NCI-H2029 treated with DMSO at 0.1 percent for 48 hours (cell line): ENCODE measurements at regions not wholly inside any gene's neighbourhood (a gene's known extent, or its start where the extent isn't known, plus 50 kb on each side); places are given as distances from the start of the nearest gene placed in this dataset.

ENCODE experiments used
- DNase-seq: peaks from one replicate; lab custom pipeline; 2025; lab: John Stamatoyannopoulos, UW

DNA sequence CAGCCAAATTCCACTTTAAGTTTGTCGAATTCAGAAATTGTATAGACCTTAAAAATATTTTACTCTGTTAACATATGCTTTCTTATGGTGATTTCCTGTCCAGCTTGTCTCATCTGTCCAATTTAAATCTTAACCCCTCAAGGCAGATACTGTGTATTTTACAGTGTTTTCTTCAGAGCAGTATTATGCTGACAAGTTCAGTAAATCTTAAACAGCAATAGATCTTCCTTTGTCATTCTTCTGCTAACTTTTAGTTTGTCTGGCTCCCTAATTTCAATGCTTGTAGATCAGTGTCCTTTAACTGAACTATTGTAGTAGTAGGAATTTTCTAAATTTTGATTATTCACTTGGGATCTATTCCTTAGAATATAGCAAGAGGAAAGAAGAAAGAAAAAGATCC, 52.8 kb upstream of the MEIS1 start:
- DNase-seq = no peak

DNA sequence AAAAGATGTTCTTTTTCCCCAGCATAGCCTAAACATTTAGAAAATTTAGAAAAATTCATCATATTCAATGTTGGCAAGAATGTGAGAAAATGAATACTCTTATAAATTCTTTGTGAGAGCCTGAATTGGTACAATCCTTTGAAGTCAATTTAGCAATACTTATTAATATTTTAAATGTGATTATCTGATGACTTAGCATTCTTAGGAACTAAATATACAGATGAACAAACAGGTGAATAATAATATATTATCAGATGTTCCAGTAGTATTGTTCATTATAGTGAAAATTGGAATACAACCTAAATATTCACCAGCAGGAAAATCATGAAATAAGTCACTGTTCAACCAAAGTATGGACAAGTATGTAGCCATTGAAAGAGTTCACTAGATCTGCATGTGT, 55.5 kb upstream of the MEIS1 start:
- DNase-seq = no peak

GRCh38 chr2:66377832-66378231, 57.1 kb upstream of the MEIS1 start:
- DNase-seq = no peak

DNA sequence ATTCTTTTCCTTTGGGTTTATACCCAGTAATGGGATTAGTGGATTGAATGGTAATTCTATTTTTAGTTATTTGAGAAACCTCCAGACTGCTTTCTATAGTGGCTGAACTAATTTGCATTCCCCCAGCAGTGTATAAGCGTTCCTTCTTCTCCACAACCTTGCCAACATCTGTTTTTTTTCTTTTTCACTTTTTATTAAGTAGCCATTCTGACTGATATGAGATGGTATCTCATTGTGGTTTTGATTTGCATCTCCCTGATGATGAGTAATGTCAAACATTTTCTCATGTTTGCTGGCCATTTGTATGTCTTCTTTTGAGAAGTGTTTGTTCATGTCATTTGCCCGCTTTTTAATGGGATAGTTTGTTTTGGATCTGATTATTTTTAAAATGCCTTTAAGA, 64.1 kb upstream of the MEIS1 start:
- DNase-seq = no peak

DNA sequence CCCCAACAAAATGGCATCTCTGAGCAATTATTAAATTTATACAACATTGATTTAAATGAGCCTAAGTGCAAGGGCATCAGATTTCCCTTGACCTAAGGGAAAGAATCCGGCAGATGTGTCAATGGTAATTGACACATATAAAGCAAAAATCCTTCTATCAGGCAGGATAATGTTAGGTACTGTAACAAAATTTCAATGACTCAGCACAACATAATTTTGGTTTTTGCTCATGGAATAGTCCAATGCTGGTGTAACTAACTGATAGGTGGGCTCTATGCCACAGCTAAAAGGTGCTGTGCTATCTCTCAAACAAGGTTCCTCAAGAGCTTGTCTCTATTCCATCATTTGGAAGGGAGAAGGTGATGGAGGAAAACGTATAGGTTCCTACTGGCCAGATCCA, 68.3 kb upstream of the MEIS1 start:
- DNase-seq = no peak

DNA sequence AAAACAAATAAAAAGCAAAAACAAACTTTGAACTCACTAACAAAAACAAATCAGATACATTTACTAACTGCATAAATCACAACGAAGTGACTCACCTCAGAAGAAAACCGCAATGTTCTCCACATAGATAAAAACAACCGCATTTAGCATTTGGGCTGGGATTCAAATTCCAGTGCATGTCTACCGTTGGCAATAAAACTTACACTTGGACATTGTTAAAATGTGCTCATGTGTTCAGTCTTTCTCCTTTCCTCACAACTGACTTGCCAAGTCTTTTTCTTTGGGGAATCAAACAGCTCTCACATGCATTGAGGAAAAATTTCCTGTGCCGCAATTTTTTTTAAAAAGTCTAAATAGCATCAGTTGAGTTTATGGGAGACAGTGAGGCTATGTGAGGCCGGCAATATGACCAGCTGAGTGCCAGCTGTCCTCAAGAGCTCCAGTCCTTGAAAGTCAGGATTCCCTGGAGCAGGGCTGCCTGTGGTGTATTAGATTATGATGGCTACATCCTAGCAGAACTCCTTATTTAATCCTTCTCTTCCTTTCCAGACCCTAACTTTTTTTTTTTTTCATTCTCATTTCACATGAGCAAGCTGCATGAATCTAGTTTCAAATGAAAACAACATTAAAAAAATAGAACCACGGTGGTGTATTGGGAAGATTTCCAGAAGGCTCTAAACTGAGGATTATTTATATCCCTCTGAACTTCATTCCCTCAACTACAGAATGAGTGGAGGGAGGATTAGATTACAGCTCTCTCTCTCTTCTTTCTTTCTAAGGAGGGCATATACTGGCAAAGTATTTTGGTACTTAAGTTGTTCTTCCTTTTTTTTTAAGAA, 70.2 kb upstream of the MEIS1 start:
- DNase-seq = no peak

- no peak for DNase-seq
These were observed 72.2 kb upstream of the MEIS1 start for GRCh38 chr2:66362701-66363100.

GRCh38 chr2:66346231-66346664, 88.7 kb upstream of the MEIS1 start:
- no peak for DNase-seq

DNA sequence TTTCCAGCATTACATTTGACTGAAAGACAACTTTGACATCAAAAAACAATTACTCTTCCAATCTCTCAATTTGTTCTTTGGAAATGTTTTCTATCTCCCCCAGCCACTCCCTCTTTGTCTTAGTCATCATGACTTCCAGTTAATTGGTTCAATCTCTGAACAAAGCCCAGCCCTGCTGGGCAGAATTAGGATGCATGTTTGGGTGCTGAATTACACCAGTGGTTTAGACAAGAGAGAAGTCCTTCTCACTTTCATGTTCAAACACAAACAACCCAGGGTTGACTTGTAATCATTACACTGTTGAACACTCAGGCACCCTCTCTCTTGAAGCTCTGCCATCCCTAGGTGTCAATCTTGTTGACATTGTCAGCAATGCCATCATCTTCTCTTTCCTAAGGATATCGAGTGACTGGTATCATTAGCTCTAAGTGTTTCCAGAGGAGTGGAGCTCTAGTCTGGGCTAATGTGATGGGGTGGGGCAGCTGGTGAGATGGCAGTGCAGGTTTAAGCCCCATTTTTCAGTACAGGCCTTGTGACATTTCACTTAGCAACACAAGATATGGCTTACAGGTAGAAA, 90.8 kb upstream of the MEIS1 start:
- DNase-seq = peak; percentile 35

GRCh38 chr2:66343259-66343658, 91.7 kb upstream of the MEIS1 start:
- DNase-seq = no peak

GRCh38 chr2:66340521-66340920, 94.4 kb upstream of the MEIS1 start:
- no peak for DNase-seq

- DNase-seq = no peak
These were observed 100.5 kb upstream of the MEIS1 start for GRCh38 chr2:66334237-66335029.

- no peak for DNase-seq
These were observed 103.7 kb upstream of the MEIS1 start for GRCh38 chr2:66331176-66331575.

- no peak for DNase-seq
These were observed 105.8 kb upstream of the MEIS1 start for GRCh38 chr2:66329081-66329605.

DNA sequence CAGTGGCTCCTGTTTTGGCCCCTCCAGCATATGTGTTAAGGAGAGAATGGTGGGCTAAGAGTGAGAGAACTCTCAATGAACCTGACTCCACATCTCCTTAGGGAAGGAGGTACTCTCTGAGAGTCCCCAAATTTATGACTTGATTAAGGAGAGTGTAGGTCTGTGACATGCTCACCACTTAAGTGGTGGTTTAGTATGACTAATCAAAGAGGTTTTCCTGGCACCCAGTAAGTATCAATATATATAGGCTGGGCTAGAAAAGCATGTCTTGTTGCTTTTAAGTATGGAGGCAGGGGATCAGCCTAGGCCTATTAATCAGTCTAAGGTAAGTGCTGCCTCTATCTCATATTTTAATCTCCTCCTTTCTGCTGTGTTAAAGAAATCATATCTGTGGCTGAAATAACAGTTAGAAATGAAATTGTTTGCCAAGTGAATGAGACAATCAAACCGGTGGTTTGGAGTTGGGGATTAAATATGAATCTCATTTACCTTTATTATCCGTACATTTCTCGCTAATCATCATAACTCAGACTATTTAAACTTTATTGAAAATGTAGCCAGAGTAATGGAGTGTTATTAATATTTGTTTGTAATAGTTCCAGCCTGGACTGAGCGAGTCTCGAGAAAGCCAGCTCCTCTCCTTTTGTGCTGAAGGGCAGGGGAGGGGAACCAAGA, 107.7 kb upstream of the MEIS1 start:
- DNase-seq = no peak

DNA sequence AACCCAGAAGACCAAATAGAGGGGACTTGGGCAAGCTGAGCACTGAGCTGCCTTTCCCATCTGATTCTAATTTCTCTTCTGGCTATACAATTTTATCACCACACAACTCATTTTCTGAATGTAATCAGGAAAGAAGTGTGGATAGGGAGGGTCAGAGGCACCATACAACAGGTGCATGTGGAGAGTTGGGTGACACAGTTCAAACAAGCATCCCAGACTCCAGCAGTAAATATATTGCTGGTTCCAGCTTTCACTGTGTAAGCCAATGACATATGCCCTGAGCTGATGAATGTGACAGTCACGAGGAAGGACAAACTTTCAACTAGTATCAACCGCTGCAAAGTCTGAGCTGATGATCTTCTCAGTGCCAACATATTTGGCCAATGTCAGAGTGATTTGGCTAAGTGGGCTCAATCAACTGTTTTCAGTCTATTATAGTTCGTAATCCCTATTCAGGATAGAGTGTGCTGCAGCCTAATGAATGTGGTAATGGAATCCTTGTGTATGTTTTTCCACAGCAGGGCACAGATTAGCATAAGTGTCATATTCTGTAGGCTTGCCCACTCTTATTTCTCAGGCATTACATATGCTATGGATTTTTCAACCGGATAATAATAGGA, 109.9 kb upstream of the MEIS1 start:
- no peak for DNase-seq

GRCh38 chr2:66324356-66324755, 110.6 kb upstream of the MEIS1 start:
- no peak for DNase-seq

DNA sequence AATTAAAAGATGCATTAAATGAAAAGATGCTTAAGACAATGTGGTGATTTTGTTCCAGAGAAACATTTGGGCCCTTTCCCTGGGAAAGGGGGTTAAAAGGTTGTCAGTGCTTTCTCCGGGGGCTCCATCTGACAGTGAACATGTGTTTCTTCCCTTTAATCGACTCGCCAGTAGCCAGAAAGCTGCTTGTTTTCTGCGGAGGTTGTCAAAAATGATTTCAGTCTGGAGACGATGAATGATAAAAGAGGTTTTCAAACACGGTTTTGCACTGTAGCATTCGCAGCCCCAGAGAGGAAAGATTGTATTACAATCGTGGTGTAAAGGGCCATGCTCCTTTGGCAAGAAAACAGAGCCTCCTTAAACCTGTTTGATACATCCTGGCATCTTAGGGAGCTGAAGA, 111.5 kb upstream of the MEIS1 start:
- DNase-seq = no peak

- no peak for DNase-seq
These were observed 112.2 kb upstream of the MEIS1 start for GRCh38 chr2:66322506-66323260.

DNA sequence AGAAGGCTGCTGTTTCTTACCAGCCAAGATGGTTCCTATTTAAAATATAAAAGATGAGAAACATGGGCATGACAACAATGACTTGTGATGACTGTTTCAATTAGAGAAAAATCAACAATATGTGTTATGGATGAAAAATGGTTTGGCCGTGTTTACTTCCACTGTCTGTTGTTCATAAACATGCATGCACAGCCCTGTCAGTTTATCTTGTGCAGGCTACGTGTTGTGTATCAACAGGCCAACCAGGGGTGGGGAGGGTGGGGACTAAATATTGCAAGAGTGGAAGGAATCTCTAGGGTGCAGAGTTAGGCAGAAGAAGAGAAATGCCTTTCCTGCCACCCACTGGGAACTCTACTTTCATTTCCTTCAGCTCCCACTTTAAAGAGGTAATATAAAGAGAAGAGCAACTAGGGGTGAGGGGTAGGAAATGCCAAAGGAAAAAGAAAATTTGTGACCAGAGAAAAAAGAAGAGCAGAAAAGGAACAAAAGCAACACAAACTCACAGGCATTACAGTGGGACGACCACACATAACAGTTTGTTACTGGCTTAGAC, 116.8 kb upstream of the MEIS1 start:
- no peak for DNase-seq
